Middle frontal gyrus (tissue), 1 donor: ENCODE measurements at regions not wholly inside any gene's neighbourhood (a gene's known extent, or its start where the extent isn't known, plus 50 kb on each side); places are given as distances from the start of the nearest gene placed in this dataset.

Source experiments
- DNase-seq: peaks from one replicate; pipeline ENCODE4 v3.0.0-alpha.2; 2015; ENCODE audit warnings: low spot score; ENCODE audit errors: extremely low spot score

DNA sequence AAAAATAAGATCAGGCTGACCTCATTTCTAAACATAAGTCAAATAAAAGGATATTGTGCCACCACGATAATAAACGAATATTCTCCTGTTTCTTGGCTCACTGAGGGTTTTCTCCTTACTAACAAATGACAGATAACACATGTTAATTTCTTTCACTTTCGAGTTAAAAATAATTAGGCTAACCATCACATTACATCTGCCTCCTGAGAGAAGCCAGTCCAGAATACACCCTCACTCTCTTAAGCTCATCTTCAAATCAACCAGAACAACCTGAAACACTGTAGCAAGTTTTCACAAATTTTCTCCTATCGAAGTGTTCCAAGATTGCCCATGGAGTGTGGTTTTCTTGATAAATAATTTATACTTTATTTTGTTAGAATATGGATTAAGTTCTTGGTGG lies 1285.6 kb upstream of the EYS start:
- DNase-seq = no peak

DNA sequence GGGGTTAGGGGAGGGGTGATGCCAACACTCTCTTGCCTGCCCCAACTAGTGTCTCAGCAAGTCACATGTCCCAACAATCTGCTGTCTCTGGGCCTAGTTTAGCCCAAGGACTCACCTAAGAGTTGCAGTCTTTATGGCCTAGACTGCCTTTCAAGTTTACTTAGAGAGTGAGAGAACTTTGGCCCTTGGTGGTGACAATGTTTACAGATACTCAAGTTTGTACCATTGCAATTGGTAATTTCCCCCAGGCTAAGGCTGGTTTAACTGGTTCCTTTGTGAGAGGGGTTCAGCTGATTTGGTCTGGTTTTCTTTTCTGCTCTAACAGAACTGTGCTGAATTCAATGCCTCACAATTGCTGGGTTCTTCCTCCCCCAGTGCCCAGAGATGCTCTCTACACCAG lies 1279.9 kb upstream of the EYS start:
- no peak for DNase-seq

DNA sequence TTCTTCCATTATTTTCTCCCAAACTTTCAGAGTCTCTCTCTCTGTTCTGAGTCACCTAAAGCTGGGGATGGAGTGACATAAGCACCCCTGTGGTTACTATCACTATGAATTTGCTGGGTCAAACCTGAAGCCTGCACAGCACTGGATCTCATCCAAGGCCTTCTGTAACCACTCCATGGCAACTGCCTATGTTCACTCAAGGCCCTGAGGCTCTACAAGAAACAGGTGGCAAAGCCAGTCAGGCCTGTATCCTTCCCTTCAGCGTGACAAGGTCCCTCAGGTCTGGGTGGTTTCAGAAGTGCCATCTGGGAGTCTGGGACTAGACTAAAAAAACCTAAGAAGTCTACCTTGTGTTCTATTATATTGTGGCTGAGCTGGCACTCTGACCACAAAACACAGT lies 1278.8 kb upstream of the EYS start:
- no peak for DNase-seq

DNA sequence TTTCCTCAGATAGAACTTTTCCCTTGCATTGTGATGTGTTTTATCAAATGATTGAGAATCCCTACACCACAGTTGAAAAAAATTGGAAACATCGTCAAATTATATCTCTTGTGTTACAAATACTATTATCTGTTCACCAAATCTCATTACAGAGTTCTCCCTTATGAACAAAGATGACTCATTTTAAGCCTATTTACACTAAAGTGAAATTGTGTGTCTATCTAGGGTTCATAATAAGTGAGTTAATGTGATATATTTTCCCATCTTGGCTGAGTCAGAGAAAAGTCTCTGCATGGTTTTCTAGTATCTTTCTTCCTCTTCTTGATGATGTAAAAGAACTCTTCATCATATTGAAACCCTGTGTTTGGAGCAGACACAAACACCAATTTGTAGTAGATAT lies 1263.3 kb upstream of the EYS start:
- no peak for DNase-seq

DNA sequence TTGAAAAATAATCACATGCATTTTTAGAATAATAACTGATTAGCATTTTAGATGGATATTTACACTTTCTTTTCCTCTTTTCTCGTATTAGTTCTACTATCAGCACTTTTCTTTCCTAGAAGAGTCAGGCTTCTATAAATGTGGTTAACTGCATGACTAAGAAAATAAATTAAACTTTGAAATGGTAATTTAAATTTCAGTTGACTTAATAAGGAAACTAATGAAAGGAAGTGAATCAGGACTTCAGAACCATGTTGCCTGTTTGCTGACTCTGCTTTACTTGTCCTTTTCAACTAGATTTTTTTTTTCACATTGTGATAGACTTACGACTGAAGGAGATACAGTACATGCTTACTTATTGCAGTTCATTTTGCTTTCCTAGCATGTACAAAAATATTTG lies 1258.2 kb upstream of the EYS start:
- no peak for DNase-seq

DNA sequence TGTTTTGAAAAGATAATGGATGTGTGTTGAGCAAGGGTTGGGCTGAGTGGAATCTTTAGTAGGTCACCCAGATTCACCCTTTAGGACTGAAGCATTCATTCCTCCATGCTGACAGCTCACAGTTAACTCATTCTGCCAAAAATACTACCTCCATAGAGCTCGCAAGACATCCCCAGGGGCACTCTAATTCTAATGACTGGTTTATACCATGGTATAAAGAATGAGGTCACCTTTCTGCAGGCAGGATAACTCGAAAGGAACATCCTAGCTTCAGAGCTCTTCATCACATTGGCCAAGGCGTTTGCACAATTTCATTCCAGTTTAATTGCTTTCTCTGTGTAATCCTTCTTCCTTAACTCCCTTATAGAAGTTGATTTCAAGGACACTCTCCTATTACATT lies 1257.2 kb upstream of the EYS start:
- no peak for DNase-seq

DNA sequence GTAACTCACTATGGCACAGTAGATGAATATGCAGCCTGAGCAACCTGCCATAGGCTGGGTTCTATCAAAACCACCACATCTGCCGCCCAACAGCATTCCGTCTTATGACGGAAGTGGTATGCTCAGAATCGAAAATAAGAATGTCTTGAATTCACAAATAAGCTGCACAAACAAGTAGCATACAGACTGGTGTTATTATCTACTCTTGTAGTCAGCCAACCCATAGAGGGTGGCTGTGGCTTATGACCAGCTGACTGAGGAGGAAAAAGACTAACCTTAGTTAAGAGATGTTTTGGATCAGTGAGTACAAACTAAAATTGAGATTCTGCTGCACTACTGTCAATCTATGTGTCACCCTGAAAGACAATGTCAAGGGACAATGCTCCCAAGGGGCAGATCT lies 1255.1 kb upstream of the EYS start:
- DNase-seq = no peak

DNA sequence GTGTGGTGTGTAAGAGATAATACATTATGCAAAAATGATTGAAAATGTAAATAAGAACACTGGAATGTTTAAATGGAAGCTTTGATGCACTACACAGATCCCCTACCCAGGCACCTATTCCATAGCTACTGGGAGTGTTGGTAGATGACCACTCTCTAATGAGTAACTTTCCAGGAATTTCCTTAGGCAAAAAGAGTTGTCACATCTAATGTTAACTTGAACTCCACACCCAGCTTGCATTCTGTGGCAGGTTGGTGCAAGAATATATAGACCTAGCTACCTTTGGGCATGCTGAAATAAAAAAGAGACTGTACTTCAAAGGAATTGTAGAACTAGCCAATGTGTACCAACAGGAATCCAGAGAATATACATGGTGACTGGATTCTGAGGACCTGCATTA lies 1254.2 kb upstream of the EYS start:
- DNase-seq = no peak

DNA sequence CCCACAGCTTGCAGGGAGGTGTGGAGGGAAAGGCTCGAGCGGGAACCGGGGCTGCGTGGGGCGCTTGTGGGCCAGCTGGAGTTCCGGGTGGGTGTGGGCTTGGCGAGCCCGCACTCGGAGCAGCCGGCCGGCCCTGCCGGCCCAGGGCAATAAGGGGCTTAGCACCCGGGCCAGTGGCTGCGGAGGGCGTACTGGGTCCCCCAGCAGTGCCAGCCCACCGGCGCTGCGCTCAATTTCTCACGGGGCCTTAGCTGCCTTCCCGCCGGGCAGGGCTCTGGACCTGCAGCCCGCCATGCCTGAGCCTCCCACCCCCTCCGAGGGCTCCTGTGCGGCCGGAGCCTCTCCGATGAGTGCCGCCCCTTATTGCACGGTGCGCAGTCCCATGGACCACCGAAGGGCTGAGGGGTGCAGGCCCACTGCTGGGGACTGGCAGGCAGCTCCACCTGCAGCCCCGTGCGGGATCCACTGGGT lies 1242.2 kb upstream of the EYS start:
- DNase-seq = no peak

DNA sequence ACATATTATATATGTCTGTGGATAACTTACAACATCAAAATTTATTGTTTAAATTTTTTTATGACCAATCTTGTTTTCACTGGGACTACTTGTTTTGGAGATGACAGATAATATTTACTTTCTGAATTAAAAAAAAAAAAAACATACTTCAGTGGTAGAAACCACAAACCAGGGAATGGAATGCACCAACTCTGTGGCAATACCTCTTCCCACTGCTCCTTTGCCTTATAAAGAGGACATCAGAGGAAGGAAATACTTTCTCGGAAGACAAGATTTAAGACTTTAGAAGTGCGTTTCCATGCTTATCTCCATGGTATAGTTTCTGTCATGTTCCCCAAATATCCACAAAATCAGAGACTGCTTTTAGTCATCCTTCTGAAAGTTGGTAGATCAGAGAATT lies 1241.1 kb upstream of the EYS start:
- DNase-seq = no peak

DNA sequence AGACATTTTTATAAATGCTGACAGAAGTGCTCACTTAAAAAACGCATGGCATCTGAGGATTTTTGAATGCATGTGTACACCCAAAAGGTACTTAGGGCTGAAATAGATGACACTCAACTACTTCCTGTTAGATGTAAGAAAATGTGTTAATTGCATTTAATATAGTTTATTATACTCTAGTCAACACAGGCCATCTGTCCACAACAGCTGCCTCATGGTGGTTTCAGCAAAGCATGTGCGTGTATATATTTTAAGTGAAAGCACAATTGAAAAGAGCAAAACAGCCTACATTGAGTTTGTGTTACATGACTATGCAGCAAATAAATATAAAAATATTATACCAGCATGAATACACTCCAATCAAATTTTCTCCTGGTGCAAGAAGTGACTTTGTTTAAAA lies 1233.0 kb upstream of the EYS start:
- no peak for DNase-seq

DNA sequence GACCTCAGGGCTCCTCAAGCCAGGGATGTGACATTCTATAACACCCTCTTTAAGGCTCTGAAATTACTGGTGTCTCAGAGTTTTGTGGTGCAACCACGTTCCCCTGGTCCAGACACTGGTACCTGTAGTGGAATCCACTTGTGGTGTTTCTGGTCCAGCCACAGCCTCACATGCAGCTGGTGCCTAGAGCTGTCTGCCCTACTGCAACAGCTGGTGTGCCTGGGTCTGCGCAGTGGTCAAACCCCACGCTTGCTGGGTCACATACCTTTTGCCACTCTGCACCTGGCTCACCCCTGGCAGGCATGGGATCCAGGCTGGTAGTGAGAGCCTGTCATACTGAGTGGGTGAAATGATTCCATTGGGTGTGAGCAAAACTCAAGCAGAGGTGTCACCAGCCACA lies 1230.2 kb upstream of the EYS start:
- no peak for DNase-seq

DNA sequence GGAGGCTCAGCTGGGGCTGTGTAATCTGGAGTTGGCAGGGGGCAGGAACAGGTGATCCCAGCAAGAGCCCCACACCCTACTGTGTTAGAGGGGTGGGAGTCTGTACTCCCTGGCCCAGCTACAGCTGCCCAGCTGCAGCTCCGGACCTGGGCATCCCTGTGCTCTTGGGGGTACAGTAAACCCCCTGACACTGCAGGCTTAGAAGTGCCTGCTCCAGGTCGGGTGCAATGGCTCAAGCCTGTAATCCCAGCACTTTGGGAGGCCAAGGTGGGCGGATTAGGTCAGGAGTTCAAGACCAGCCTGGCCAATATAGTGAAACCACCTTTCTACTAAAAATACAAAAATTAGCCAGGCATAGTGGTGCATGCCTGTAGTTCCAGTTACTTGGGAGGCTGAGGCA lies 1228.6 kb upstream of the EYS start:
- no peak for DNase-seq

DNA sequence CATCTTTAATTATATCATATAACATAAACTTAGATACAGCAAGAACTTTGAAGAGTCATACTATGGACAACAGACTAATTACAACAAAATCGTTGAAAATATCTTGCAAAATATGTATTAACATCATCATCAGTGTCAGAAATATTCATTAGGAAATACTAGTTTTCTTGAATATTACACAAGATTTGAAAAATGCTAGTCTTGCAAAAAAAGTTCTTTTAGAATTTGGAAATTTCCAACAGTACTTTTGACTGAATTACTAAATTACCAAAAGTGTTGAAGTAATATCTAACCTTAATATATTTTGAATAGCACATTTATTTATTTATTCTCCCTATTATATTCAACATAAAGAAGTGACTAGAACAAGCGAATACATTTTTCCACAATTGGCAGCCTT lies 1224.8 kb upstream of the EYS start:
- DNase-seq = no peak

DNA sequence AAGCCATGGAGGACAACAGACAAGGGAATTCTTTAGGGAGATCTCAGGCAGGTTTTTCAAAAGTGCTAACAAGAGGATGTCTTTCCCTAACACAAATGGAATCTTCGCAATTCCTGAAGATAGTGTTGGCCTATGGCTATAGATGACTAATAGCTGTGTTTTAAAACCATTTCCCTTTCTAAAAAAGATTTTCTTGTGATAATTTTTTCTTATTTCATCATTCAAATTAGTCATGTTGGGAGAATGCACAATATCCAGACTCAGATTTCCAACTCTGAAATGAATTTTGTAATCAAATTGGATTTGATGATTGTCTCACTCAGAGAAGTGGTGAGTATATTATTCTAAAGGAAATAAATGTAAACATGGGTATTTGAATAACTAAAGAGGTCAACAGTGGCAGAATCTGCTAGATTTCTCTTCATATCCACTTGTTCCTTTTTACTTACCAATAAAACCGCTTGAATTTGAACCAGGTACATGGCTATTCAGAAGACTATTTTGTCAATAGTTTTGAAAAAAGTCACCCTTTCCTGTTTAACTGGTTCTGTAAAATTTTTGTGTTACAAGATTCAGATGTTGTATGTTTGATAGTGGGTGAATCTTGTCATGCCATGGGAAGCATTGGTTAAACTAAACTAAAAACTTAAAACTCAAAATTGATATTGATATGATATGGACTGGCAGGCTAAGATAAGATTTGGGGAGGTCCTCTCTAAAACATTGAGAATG lies 1223.7 kb upstream of the EYS start:
- no peak for DNase-seq

DNA sequence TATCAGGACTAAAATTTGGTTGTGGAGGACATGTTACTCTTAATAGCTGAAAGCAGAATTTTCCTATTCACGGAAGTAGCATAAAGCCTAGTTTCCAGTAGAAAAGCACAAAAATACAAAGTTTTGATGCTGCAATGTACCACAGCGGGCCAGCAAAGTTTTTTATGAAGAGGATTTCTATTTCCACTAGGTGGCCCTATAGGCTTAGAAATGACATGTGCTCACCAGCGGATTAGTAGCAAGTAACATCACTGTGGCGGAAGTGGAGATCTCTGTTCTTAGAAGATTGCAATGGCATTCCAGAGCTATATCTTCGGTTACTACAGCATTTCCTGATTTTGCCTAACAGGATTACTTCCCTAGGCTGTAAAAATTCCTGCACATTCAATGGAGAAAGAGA lies 1219.0 kb upstream of the EYS start:
- no peak for DNase-seq

DNA sequence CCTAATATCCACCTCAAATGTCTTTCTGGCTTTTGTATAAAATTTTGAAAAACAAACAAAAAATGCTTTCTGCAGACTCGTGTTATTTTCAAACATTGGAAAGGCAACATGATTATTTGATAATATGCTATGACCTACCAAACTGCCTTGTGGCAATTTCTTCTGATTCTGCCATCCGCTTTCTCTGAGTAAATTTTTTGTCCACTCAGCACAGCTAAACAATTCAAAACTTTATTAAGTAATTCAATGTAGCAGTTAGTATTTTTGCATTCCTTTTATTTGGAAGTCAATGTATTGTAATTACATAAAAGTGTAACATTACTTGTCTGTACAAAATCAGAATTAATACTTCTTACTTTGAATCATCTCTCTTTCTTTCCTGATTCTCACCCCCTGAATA lies 1206.6 kb upstream of the EYS start:
- no peak for DNase-seq

DNA sequence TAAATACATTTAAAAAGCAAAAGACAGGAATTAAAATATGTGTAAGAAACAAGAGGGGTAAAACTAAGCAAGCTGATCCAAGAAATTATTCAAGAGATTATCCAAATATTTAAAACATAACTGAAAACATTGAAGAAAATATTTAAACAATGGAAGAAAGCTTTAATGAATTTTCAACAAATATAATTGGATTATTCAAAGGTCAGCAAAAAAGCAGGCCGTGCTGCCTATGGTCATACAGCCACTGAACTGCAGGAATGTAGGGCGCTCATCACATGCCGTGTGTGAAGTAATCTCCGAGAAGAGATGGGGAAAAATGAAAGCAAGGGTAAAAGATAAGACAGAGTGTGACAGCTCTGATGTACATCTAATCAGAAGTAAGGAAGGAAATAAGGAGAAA lies 1195.4 kb upstream of the EYS start:
- no peak for DNase-seq

DNA sequence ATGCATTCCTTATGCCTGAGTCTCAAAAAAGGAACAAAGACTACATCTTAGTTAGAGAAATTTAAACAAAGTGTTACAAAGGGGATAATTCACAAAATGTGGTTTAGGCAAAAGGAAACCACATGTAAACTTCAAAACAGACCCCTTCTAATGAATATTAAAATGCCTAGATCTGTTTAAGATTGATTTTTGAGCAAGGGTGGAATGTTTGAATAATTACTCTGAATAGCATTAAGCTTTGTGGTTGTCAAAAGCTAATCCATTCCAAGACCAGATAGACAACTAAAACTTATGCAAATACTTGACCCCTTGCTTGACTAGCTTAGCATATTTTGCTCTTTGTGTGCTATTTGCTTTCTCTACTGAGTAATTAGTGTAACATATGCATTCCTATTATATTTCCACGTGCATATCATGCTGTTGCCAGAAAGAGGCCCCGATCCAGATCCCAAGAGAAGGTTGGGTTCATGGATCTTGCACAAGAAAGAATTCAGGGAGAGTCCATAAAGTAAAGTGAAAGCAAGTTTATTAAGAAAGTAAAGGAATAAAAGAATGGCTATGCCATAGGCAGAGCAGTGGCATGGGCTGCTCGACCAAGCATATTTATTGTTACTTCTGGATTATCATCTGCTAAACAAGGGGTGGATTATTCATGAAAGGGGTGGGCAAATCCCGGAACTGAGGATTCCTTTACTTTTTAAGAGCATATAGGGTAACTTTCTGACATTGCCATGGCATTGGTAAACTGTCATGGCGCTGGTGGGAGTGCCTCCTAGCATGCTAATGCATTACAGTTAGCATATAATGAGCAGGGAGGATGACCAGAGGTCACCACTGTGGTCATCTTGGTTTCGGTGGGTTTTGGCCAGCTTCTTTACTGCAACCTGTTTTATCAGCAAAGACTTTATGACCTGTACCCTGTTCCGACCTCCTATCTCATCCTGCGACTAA lies 1193.4 kb upstream of the EYS start:
- no peak for DNase-seq

DNA sequence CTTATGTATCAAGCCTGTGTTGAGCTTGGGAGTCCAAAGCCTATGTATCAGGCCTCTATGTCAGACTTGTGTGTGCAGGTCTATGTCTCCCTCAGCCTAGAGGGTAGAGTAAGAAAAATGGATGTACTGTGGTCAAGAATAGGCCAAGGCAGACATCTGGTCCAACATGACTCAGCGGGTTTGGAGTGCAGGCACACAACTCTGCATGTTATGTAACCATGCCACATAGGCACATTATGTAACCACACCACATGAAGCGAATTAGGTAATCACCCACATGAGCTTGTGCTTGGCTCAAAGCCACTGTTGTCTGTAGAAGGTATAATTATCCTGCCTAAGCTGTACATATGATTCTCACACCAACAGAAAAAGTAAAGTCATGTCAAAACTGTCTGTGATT lies 1190.5 kb upstream of the EYS start:
- DNase-seq = no peak

DNA sequence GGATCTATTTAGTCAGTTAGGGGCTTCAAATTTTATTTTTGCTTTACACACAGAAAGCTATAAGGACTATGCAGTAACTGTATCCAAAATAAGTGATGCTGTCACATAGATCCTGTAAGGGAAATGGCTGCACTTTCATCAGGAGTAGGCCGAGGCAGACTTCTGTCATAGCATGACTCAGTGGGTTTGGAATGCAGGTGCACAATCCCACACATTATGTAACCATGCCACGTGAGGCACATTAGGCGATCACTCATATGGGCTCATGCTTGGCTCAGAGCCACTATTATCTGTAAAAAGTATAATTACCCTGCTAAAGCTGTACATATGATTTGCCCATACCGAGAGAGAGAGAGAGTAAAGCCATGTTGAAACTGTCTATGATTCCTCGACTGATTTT lies 1189.4 kb upstream of the EYS start:
- no peak for DNase-seq

DNA sequence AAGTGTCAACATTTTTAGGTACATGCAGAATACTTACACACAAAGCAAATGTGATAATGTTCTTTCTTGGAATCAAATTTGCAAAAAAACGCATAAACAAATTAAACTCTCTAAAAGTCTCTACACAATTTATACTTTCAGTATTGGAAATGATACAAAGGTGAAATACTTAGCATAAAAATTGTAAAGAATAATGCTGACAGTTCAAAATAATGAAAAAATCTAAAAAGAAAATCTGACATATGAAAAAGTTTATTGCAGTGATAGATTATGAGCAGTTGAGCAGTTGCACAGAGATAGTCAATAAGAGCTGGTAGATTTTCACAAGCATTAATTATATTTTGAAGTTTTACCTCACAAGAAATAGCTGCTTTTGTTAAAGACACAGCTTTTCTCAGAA lies 1176.4 kb upstream of the EYS start:
- DNase-seq = no peak

DNA sequence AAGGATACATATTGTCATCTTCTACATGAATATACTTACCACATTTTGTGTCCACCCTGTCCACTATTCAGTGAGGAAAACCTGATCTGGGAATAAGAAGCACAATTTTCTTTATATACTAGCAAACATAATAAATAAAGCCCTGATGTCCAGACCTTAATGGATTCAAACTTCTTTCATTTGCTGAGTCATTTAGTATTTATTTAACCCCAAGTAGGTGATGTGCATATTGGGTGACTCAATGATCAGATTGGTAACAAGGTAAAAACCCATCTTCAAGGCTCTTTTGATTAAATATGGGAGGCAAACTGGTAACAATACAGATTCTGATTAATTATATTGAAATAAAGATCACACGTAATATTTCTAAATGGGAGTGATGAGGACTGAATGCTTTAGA lies 1159.8 kb upstream of the EYS start:
- no peak for DNase-seq
